HG02798 (cell line): ENCODE measurements at regions not wholly inside any gene's neighbourhood (a gene's known extent, or its start where the extent isn't known, plus 50 kb on each side); places are given as distances from the start of the nearest gene placed in this dataset.
"Not testable (repeated sequence)": the region's sequence is repeated elsewhere in the genome, so short reads cannot be mapped to it uniquely, and the experiment has no call there.

Source experiments
- ATAC-seq: cut with Tn5 transposase; IDR thresholded peaks from one replicate; pipeline ENCODE4 v1.9.1; 2021; ENCODE audit warnings: mild to moderate bottlenecking; ENCODE audit not compliant: unreplicated experiment, poor library complexity

DNA sequence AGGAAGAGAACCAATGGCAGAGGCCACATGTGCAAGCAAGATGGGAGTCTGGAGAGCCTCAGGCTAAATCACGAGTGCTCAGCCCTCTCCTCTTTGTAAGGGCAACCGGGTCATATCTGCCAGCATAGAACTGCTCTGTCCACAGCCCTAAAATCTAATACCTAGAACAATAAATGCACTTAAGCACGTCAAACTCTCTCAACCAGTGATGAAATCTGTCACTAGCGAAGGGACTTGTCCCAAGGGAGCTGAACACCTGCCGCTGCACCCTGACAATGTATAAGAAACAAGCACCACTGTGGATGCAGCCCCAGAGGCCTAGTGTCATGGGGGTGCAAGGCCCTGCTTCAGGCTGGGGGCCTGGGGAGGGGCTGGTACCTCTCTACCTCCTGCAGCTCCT is 82.5 kb downstream of the PRL start:
- ATAC-seq, result no peak

DNA sequence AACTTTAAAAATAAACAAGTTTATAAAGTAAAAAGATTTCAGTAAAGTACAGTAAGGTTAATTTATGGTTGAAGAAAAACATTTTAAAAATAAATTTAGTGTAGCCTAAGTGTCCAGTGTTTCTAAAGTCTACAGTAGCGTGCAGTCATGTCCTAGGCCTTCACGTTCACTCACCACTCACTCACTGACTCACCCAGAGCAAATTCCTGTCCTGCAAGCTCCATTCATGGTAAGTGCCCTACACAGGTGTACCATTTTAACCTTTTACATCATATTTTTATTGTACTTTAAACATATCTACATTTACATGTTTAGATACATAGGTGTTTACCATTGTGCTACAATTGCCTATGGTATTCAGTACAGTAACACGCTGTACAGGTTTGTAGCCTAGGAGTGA is 81.4 kb downstream of the PRL start:
- not testable (repeated sequence) for ATAC-seq

- ATAC-seq, result no peak
These were observed 78.4 kb downstream of the PRL start for GRCh38 chr6:22218410-22218809.

DNA sequence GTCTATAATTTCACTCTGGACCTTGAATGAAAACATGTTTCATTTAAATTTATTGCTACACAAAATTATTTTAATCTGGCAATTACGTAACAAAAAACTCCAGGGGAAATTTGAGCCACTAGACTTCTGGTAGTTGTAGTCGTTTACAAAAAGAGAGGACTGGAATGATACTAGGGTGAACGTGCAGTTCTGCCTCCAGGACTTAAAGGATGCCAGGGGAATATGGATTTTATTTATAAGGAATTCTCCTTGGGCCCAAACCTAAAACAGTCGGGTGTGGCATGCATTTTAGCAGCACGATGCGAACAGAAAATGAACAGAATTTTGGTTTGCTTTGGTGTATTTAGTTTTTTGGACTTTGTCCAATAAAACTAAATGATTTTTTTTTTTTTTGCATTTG is 76.9 kb downstream of the PRL start:
- ATAC-seq, result no peak

DNA sequence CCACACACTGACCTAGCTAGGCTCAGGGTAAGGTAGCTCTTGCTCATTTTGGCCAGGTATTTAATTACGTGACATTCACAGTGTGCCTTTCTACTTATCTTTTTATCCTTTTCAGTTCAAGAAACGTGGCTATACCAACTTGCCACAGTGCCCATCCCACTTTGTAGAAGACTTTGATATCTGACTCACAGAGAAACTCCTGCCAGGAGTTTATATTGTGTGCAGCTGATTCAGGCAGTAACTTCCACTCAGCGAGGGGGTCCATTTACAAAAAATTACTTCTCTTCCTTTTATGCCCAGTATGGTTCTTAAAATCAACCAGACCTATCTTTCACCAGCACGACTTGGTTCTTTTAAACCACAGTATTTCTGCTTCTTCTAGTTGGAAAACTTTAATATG is 75.6 kb downstream of the PRL start:
- no peak for ATAC-seq

DNA sequence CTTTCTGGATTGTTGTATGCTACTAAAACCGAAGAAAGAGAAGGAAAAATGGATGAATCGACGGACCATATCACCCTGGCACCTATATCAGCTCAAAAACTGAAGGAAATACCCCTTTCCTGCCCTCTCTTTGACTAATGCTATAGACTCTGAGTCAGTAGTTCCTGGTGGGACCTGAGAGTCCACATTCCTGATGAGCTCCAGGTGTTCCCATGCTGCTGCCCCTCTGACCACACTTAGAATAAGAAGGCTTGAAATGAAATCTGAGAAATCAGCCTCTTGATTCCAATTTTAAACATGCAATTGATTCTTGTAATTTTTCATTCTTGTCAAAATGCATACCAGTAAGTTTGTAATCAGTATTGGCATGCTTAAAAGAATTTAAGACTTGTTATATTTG is 75.2 kb downstream of the PRL start:
- no peak for ATAC-seq

DNA sequence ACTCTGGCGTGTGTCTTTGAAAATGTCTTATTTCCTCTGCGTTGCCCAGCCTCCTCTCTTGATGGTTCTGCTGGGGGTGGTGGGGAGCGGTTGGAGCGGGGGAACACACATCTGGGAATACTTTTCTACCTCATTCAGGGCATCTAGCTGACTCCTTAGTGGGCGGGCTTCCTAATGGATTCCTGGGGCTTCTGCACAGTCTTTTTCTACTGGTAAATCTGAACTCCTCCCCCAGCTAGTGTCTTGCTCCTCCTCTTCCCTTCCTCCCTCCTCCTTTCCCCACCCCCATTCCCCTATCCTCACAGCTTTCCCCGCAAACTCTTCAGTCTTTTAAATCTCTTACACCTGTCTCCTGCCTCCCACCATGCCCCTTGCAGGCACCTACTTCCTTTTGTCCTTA is 74.4 kb downstream of the PRL start:
- ATAC-seq, result no peak

- no peak for ATAC-seq
These were observed 68.8 kb downstream of the PRL start for GRCh38 chr6:22227824-22228610.

- no peak for ATAC-seq
These were observed 65.8 kb downstream of the PRL start for GRCh38 chr6:22231050-22231449.

GRCh38 chr6:22231616-22232015 is 65.2 kb downstream of the PRL start:
- ATAC-seq, result no peak

GRCh38 chr6:22236626-22237414 is 60.0 kb downstream of the PRL start:
- no peak for ATAC-seq
